ENCODE measurements at regions not wholly inside any gene's neighbourhood (a gene's known extent, or its start where the extent isn't known, plus 50 kb on each side); places are given as distances from the start of the nearest gene placed in this dataset.
"Not testable (repeated sequence)": the region's sequence is repeated elsewhere in the genome, so short reads cannot be mapped to it uniquely, and the experiment has no call there.

DNA sequence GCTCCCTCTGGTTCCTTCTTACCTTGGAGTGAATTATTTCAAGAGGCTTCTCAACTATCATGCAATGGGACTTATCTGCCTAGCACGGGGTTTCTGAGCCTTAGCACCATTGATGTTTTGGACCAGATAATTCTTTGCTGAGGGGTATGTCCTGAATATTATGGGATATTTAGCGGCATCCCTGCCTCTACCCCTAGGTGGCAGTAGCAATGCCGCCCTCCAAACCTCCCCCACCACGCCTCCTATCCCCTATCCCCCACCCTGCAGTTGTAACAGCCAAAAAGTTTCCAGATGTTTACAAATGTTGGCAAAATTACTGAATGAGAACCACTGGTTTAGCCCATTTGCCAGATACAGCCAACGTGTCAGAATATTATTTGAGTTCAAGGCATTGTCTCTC is 125.5 kb downstream of the POSTN start:
- Histone ChIP-seq H3K4me3 (ENCODE audit: low read depth, low read length) (no peak overlapping the region), H3K36me3 (replicated peaks) (no peaks in the 10 kb centered on the region), H3K27ac (no peak overlapping the region), H3K27me3 (replicated peaks) (no peaks in the 10 kb centered on the region)
- TF ChIP-seq, protein P1, sequence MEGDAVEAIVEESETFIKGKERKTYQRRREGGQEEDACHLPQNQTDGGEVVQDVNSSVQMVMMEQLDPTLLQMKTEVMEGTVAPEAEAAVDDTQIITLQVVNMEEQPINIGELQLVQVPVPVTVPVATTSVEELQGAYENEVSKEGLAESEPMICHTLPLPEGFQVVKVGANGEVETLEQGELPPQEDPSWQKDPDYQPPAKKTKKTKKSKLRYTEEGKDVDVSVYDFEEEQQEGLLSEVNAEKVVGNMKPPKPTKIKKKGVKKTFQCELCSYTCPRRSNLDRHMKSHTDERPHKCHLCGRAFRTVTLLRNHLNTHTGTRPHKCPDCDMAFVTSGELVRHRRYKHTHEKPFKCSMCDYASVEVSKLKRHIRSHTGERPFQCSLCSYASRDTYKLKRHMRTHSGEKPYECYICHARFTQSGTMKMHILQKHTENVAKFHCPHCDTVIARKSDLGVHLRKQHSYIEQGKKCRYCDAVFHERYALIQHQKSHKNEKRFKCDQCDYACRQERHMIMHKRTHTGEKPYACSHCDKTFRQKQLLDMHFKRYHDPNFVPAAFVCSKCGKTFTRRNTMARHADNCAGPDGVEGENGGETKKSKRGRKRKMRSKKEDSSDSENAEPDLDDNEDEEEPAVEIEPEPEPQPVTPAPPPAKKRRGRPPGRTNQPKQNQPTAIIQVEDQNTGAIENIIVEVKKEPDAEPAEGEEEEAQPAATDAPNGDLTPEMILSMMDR (IDR thresholded peaks at IDR 0.05; ENCODE audit: low read depth, low read length, missing control alignments) = no peak
- DNase-seq = no peak
- in situ Hi-C loops (cut with HindIII; ENCODE audit: low pct_ligation_motif_present, low sequenced_read_pairs) = no loop called here

DNA sequence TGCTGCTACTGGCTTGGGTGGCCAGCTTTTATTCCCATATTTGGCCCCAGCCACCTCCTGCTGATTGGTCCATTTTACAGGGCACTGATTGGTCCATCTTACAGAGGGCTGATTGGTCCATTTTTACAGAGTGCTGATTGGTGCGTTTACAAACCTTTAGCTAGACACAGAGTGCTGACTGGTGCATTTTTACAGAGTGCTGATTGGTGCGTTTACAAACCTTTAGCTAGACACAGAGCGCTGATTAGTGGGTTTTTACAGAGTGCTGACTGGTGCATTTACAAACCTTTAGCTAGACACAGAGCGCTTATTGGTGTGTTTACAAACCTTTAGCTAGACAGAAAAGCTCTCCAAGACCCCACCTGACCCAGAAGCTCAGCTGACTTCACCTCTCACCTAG is 126.3 kb downstream of the POSTN start:
- in situ Hi-C loops (cut with HindIII; ENCODE audit: low pct_ligation_motif_present, low sequenced_read_pairs); H3K27me3 ChIP-seq (replicated peaks); DNase-seq; H3K27ac ChIP-seq; H3K4me3 ChIP-seq (ENCODE audit: low read depth, low read length); H3K36me3 ChIP-seq (replicated peaks): not testable (repeated sequence)

DNA sequence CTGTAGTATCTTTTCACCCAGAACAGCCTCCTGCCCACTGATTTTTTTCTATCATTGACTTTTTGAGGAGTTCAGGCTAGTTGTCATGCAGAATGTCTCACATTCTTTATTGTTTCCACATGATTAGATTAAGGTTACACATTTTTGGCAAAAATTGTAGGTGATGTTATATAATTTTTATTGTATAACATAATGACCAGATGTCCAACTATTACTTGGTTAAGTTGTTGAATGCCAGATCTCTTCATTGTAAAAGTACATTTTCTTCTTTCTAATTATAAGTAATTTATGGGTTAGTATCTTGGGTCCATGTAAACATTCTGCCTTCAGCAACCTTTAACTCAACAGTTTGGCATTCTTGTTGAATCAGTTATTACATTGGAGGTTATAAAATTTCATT is 138.4 kb downstream of the POSTN start:
- in situ Hi-C loops (cut with HindIII; ENCODE audit: low pct_ligation_motif_present, low sequenced_read_pairs) = no loop called here
- H3K27ac ChIP-seq = no peak overlapping the region
- H3K4me3 ChIP-seq (ENCODE audit: low read depth, low read length) = no peak overlapping the region
- no peaks in the 10 kb centered on the region for H3K36me3 ChIP-seq (replicated peaks)
- no peaks in the 10 kb centered on the region for H3K27me3 ChIP-seq (replicated peaks)
- TF ChIP-seq, protein P1 (IDR thresholded peaks at IDR 0.05; ENCODE audit: low read depth, low read length, missing control alignments) = no peak
- DNase-seq = no peak

DNA sequence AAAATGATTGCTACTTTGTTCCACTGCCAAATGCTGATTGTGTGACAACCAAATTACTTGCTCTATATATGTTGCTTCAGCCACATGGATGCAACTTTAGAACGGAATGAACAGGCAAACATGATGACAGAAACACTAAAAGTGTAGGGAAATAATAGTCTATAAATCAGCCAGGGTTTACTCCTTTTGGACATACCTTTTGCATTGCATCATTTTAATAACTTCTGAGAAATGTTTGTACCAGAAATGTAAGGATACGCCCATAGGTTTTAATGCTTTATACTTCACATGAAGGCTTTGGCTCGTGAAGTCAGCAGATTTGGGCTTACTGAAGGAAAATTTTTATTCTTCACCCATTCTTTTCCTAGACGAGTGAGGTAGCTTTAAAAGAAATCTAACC is 141.0 kb downstream of the POSTN start:
- no peak overlapping the region for H3K27ac ChIP-seq
- in situ Hi-C loops (cut with HindIII; ENCODE audit: low pct_ligation_motif_present, low sequenced_read_pairs) = no loop called here
- no peaks in the 10 kb centered on the region for H3K36me3 ChIP-seq (replicated peaks)
- no peaks in the 10 kb centered on the region for H3K27me3 ChIP-seq (replicated peaks)
- no peak for DNase-seq
- H3K4me3 ChIP-seq (ENCODE audit: low read depth, low read length) = no peak overlapping the region
- TF ChIP-seq, protein P1 (IDR thresholded peaks at IDR 0.05; ENCODE audit: low read depth, low read length, missing control alignments) = no peak

DNA sequence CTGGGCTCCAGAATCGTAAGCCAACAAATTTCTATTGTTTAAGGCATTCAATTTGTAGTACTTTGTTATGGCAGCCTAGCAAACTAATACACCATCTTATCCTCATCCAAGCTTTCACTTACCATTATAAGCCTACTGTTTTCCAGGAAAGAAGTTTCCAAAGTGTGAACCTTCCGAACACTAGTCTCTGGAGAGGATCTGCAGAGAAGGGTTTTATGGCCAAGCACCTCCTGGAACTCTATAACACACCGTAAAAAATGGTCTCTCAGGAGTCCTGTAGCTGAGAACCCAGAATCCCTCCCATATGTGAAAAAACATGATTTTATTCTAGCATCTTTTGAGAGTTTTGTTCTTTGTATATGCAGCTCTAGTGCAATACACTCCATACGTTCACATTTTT is 142.1 kb downstream of the POSTN start:
- in situ Hi-C loops (cut with HindIII; ENCODE audit: low pct_ligation_motif_present, low sequenced_read_pairs) = no loop called here
- Histone ChIP-seq H3K27me3 (replicated peaks) (no peaks in the 10 kb centered on the region), H3K36me3 (replicated peaks) (no peaks in the 10 kb centered on the region), H3K4me3 (ENCODE audit: low read depth, low read length) (no peak overlapping the region), H3K27ac (no peak overlapping the region)
- no peak for DNase-seq
- TF ChIP-seq, protein P1 (IDR thresholded peaks at IDR 0.05; ENCODE audit: low read depth, low read length, missing control alignments) = no peak

DNA sequence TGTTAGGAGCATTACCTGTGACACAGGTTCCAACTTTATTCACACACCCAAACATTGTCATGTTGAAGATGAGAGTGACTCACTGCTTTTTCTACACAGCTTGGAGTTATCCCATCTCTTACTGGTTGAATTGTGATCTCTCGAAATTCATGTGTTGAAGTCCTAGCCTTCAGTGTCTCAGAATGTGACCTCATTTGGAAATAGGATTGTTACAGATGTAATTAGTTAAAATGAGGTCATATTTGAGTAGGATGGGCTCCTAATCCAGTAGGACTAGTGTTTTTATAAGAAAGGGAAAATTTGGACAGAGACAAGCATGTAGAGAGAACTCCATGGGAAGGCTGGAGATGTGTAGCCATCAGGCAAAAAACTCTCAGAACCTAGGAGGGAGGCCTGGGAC is 142.5 kb downstream of the POSTN start:
- Histone ChIP-seq H3K27me3 (replicated peaks) (no peaks in the 10 kb centered on the region), H3K27ac (no peak overlapping the region), H3K4me3 (ENCODE audit: low read depth, low read length) (no peak overlapping the region), H3K36me3 (replicated peaks) (no peaks in the 10 kb centered on the region)
- in situ Hi-C loops (cut with HindIII; ENCODE audit: low pct_ligation_motif_present, low sequenced_read_pairs) = no loop called here
- DNase-seq = no peak
- TF ChIP-seq, protein P1 (IDR thresholded peaks at IDR 0.05; ENCODE audit: low read depth, low read length, missing control alignments) = no peak

All from brain microvascular endothelial cell (primary cell).